RWPE1 (cell line): ENCODE measurements at regions not wholly inside any gene's neighbourhood (a gene's known extent, or its start where the extent isn't known, plus 50 kb on each side); places are given as distances from the start of the nearest gene placed in this dataset.

Experiments
- CTCF ChIA-PET: fragments of 350-600 bp; sonication (Branson Sonifier 250); formaldehyde crosslinking; extraction: SDS; loops from one replicate; lab custom pipeline; 2021; lab: Yijun Ruan, JAX
- POLR2A ChIA-PET: fragments of 400-600 bp; formaldehyde crosslinking; extraction: SDS; loops from one replicate; lab custom pipeline; 2020; ENCODE audit warnings: antibody characterized with exemption; ENCODE audit not compliant: low non-redundant PET; lab: Yijun Ruan, JAX
- DNase-seq: peaks from one replicate; pipeline ENCODE4 v3.0.0; 2012; ENCODE audit warnings: low spot score
- H3K27ac ChIP-seq: fragments of 450-650 bp; 2 replicates; pipeline ENCODE4 v1.5.1; 2017
- TF ChIP-seq, protein P1 (sequence below): fragments of 450-650 bp; conservative IDR thresholded peaks from 2 replicates; pipeline ENCODE4 v1.5.1; 2017; ENCODE audit warnings: low read depth, mild to moderate bottlenecking

DNA sequence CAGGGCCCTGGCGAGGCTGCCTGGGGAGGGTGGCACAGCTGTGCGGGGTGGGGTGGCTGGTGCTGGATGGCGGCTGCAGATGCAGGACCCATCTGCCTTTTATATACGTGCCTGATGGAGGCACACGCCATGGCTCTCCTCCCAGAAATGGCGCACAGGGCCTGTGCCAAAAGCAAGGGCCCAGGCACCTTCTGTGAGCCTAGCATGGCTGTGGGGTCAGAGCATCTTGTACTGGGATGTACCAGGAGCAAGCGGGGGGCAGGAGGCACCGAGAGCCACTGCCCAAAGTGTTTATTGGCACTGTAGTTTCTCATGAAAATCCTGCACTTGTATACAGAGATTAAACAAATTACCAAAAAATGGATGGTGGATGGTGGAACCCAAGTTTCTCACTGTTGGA is 724.1 kb downstream of the GALR1 start:
- POLR2A ChIA-PET: no interaction called here
- CTCF ChIA-PET: no interaction called here

DNA sequence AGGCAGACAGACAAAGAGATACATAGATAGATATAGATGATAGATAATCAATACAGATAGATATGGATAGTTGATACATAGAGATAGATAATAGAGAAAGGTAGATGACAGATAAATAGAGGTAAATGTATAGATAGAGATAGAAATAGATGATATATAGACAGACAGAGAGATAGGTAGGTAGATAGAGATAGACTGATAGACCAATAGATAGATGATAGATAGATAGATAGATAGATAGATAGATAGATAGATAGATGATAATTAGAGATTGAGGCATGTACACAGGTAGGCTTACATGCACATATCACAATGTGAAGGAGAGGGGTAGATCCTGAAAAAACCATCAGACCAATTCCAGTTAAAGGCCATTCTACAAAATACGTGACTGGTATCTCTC is 724.7 kb downstream of the GALR1 start:
- TF ChIP-seq, protein P1, sequence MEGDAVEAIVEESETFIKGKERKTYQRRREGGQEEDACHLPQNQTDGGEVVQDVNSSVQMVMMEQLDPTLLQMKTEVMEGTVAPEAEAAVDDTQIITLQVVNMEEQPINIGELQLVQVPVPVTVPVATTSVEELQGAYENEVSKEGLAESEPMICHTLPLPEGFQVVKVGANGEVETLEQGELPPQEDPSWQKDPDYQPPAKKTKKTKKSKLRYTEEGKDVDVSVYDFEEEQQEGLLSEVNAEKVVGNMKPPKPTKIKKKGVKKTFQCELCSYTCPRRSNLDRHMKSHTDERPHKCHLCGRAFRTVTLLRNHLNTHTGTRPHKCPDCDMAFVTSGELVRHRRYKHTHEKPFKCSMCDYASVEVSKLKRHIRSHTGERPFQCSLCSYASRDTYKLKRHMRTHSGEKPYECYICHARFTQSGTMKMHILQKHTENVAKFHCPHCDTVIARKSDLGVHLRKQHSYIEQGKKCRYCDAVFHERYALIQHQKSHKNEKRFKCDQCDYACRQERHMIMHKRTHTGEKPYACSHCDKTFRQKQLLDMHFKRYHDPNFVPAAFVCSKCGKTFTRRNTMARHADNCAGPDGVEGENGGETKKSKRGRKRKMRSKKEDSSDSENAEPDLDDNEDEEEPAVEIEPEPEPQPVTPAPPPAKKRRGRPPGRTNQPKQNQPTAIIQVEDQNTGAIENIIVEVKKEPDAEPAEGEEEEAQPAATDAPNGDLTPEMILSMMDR: no peak
- DNase-seq: no peak
- ChIA-PET POLR2A (no interaction called here), CTCF (no interaction called here)
- H3K27ac ChIP-seq: no peak overlapping the region

More for the DNA sequence above, 724.1 kb downstream of the GALR1 start:
- no peak overlapping the region for H3K27ac ChIP-seq
- TF ChIP-seq, protein P1: no peak
- no peak for DNase-seq

DNA sequence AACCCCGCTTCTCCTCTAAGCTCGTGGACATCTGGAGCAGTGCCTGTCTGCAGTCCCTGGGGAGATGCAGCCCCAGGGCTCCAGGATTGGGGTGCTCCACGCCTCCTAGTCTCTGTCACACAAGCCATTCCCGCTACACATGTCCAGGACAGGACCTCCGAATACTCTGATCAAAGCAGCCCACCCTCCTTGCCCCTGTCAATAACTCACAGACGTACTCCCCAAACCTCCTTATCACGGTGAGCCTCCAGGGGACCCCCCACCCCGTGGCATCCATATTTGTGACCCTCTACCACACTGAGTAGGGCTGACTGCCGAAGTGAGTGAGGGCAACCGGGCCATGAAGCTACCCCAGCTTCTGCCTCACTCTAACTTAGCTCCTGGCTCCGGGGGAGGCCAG is 727.7 kb downstream of the GALR1 start:
- POLR2A ChIA-PET: no interaction called here
- TF ChIP-seq, protein P1: no peak
- DNase-seq: no peak
- no peak overlapping the region for H3K27ac ChIP-seq
- CTCF ChIA-PET: no interaction called here

DNA sequence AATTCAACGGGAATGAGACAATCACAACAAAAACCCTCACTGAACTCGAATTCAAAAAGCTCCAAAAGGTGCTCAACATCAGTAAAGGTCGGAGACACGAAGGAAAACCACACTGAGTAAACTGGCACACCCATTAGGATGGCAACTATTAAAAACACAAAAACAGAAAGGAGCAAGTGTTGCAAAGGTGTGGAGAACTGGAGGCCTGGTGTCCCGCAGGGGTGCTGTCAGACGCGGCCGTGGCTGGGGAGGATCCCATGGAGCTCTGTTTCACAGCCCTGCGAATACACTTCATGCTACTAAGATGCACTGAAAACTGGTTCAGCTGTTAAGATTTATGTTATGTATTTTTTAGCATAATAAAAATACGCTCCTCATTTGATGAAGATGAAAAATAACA is 730.6 kb downstream of the GALR1 start:
- no peak for DNase-seq
- ChIA-PET POLR2A (no interaction called here), CTCF (no interaction called here)
- H3K27ac ChIP-seq: no peak overlapping the region
- TF ChIP-seq, protein P1: no peak

DNA sequence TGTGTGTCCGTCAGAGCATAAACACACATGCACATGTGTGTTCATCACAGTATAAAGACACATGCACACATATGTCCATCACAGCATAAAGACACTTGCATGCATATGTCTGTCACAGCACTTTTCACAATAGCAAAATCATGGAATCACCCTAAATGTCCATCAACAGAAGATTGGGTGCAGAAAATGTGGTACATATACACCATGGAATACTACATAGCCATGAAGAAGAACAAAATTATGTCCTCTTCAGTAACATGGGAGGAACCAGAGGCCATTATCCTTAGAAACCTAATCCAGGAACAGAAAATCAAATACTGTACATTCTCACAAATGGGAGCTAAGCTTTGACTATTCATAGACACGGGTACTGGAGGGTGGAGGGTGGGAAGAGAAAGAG is 732.2 kb downstream of the GALR1 start:
- POLR2A ChIA-PET: no interaction called here

DNA sequence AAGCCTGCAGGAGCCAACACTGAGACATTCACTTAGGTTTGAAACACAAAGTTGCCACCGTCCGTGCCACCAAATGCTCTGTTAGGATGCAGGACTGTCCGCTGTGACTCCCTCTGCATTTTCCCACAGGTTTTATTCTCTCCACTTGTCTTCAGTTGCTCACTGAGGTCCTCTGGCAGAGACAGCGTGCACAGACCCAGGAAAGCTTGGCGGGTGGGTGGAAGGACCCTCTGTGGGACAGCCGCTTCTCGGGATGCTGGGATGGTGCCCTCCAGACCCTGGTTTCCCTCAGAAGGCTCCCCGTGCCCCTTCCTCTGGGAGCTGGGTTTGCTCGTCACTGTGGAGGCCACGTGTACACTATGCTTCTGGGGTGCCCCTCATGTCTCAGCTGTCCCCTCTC is 733.6 kb downstream of the GALR1 start:
- ChIA-PET CTCF (interaction anchor here (0.5 kb wide), 1 partner anchor 9 kb away, joined by 3 read pairs; no protein-coding TSS in a partner anchor), POLR2A (no interaction called here)
- TF ChIP-seq, protein P1: no peak
- DNase-seq: no peak
- no peak overlapping the region for H3K27ac ChIP-seq

More for the DNA sequence above, 732.2 kb downstream of the GALR1 start:
- CTCF ChIA-PET: no interaction called here
- TF ChIP-seq, protein P1: no peak
- H3K27ac ChIP-seq: no peak overlapping the region
- no peak for DNase-seq

DNA sequence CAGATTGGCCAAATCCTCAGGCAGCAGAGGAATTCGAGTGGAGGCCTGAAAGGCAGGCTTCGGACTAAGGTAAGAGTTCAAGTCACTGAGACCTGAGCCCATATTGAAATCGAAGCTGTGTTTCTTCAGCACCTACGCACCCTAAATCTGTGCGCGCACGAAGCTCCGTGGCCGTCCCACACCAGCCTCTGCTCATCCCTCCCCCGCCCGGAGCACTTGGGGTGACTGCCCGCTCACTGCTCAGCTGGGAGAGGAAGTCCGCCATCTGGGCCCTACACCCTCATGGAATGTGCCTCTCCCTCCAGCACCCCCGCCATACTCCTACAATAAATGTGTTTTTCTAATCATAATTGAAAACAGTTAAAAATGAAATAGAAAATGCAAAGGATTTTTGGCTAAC is 734.5 kb downstream of the GALR1 start:
- CTCF ChIA-PET: no interaction called here
- no peak for DNase-seq
- TF ChIP-seq, protein P1: no peak
- H3K27ac ChIP-seq: no peak overlapping the region
- POLR2A ChIA-PET: no interaction called here
